OCI-LY1 (cell line): ENCODE measurements at regions not wholly inside any gene's neighbourhood (a gene's known extent, or its start where the extent isn't known, plus 50 kb on each side); places are given as distances from the start of the nearest gene placed in this dataset.
"Not testable (repeated sequence)": the region's sequence is repeated elsewhere in the genome, so short reads cannot be mapped to it uniquely, and the experiment has no call there.

ENCODE experiments used
- H2AFZ ChIP-seq: fragments of 200-600 bp; sonication (generic), shearing (Covaris generic); 2 replicates; pipeline ENCODE4 v1.6.0; 2014; ENCODE audit warnings: antibody characterized with exemption, mild to moderate bottlenecking, low read length
- H3F3A ChIP-seq: fragments of 200-600 bp; sonication (generic), shearing (Covaris generic); 2 replicates; pipeline ENCODE4 v1.6.0; 2014; ENCODE audit warnings: mild to moderate bottlenecking, antibody characterized with exemption, low read length, moderate library complexity; ENCODE audit not compliant: insufficient read depth
- H3K27ac ChIP-seq: fragments of 200-600 bp; sonication (generic); 2 replicates; pipeline ENCODE4 v1.5.1; 2014; ENCODE audit warnings: low read length, mixed run types, mild to moderate bottlenecking, low read depth; ENCODE audit not compliant: poor library complexity, severe bottlenecking
- H3K27me3 ChIP-seq: fragments of 200-600 bp; sonication (generic); 2 replicates; pipeline ENCODE4 v1.6.0; 2014; ENCODE audit warnings: antibody characterized with exemption, mild to moderate bottlenecking, low read length, moderate library complexity; ENCODE audit not compliant: insufficient read depth
- H3K36me3 ChIP-seq: fragments of 200-600 bp; sonication (generic); 2 replicates; pipeline ENCODE4 v1.6.1; 2014; ENCODE audit warnings: mild to moderate bottlenecking, antibody characterized with exemption, low read length, moderate library complexity, mixed read lengths; ENCODE audit not compliant: insufficient read depth
- H3K4me1 ChIP-seq: fragments of 200-600 bp; sonication (generic); 2 replicates; pipeline ENCODE4 v1.5.1; 2014; ENCODE audit warnings: mild to moderate bottlenecking, low read length, moderate library complexity; ENCODE audit not compliant: insufficient read depth, severe bottlenecking
- H3K4me2 ChIP-seq: fragments of 200-600 bp; sonication (generic), shearing (Covaris generic); 2 replicates; pipeline ENCODE4 v1.6.1; 2014; ENCODE audit warnings: low read length
- H3K4me3 ChIP-seq: fragments of 200-600 bp; sonication (generic); 2 replicates; pipeline ENCODE4 v1.5.1; 2014; ENCODE audit warnings: low read length, low read depth, mild to moderate bottlenecking, mixed read lengths; ENCODE audit not compliant: poor library complexity, severe bottlenecking
- H3K79me2 ChIP-seq: fragments of 200-600 bp; shearing (Covaris generic); 2 replicates; pipeline ENCODE4 v1.6.1; 2016; ENCODE audit warnings: mixed run types, low read length, mixed read lengths; ENCODE audit not compliant: insufficient read depth
- H3K9ac ChIP-seq: fragments of 200-600 bp; sonication (generic), shearing (Covaris generic); 2 replicates; pipeline ENCODE4 v1.6.1; 2014; ENCODE audit warnings: mild to moderate bottlenecking, low read length, mixed read lengths
- H3K9me2 ChIP-seq: fragments of 200-600 bp; sonication (generic), shearing (Covaris generic); 2 replicates; pipeline ENCODE4 v1.6.1; 2014; ENCODE audit warnings: low read depth, mild to moderate bottlenecking, low read length, mixed read lengths
- H3K9me3 ChIP-seq: fragments of 200-600 bp; shearing (Covaris generic); 2 replicates; pipeline ENCODE4 v1.6.1; 2014; ENCODE audit warnings: low read length, mixed read lengths
- H4K20me1 ChIP-seq: fragments of 200-600 bp; sonication (generic), shearing (Covaris generic); 2 replicates; pipeline ENCODE4 v1.6.0; 2016; ENCODE audit warnings: mild to moderate bottlenecking, low read length; ENCODE audit not compliant: insufficient read depth
- CTCF ChIP-seq: fragments of 200-600 bp; sonication (generic), shearing (Covaris generic); IDR thresholded peaks from 2 replicates; pipeline ENCODE4 v1.5.1; 2017; ENCODE audit warnings: mild to moderate bottlenecking, antibody characterized with exemption, low read length, moderate library complexity, mixed read lengths
- EZH2 ChIP-seq: fragments of 200-600 bp; sonication (generic), shearing (Covaris generic); IDR thresholded peaks from 2 replicates; pipeline ENCODE4 v1.8.0; 2017; ENCODE audit warnings: borderline replicate concordance, mixed run types, mild to moderate bottlenecking, antibody characterized with exemption, low read length, moderate library complexity, mixed read lengths

GRCh38 chr7:55675589-55675988 lies 103.3 kb upstream of the VOPP1 start:
- H3K9me2 ChIP-seq, H3K4me3 ChIP-seq, H3K27ac ChIP-seq, H3K4me1 ChIP-seq, H3K27me3 ChIP-seq, H4K20me1 ChIP-seq, H3K79me2 ChIP-seq, H3K36me3 ChIP-seq, H3F3A ChIP-seq, H2AFZ ChIP-seq, H3K9ac ChIP-seq, H3K9me3 ChIP-seq, H3K4me2 ChIP-seq: not testable (repeated sequence)

DNA sequence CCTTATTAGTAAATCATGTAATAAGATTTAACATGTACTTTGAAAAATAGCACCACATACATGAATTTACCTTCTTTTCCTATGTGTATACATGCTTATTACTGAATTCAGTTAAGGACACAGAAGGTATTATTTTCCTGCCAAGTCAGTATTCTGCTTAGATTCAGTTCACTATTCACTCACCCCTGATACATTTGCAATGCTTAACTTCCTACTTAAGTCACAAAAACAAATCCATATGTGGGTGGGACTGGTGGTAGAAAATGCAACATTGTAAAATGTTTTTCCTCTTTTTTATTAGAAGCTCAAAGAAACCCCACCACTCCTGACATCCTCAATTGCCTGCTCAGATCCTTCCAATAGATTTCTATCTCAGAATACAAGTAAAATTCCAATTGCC lies 101.2 kb upstream of the VOPP1 start:
- H3K27ac ChIP-seq, H3K4me2 ChIP-seq, H3K4me1 ChIP-seq, H3K27me3 ChIP-seq, H3K79me2 ChIP-seq, H3K9me3 ChIP-seq, H3K4me3 ChIP-seq, H3K36me3 ChIP-seq, H4K20me1 ChIP-seq, H3K9me2 ChIP-seq, H3F3A ChIP-seq, H2AFZ ChIP-seq, H3K9ac ChIP-seq: not testable (repeated sequence)

DNA sequence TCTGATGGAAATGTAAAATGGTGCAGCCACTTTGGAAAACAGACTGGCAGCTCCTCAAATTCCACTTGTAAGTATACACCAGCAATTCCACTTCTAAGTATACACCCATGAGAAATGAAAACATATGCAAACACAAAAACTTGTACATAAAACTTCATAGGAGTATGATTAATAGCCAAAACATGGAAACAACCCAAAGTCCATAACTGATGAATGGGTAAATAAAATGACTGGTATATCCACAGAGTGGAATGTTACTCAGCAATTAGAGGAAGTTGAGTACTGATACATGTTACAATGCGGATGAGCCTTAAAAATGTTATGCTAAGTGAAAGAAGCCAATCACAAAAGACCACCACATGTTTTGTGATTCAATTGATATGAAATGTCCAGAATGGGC lies 99.8 kb upstream of the VOPP1 start:
- not testable (repeated sequence) for H4K20me1 ChIP-seq, H3K4me2 ChIP-seq, H3K9me3 ChIP-seq, H3K79me2 ChIP-seq, H3K4me1 ChIP-seq, H3K27me3 ChIP-seq, H2AFZ ChIP-seq, H3K36me3 ChIP-seq, H3F3A ChIP-seq, H3K27ac ChIP-seq, H3K9me2 ChIP-seq, H3K9ac ChIP-seq, H3K4me3 ChIP-seq

DNA sequence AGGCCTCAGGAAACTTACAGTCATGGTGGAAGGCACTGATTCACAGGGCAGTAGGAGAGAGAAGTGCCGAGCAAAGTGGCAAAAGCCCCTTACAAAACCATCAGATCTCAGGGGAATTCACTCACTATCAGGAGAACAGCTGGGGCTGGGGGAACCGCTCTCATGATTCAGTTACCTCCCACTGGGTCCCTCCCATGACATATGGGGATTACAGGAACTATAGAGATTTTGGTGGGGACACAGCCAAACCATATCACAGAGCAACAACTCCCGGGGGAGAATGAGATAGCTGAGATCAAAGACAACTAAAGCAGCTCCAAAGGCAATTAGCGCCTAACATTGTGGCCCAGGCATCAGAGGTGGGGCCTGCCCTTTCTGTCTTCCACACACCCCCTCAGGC lies 85.4 kb upstream of the VOPP1 start:
- no peaks in the 10 kb centered on the region for H3K9me3 ChIP-seq
- H3K9ac ChIP-seq, result no peak overlapping the region
- H3K4me2 ChIP-seq, result no peak overlapping the region
- H4K20me1 ChIP-seq, result no peaks in the 10 kb centered on the region
- H3K27ac ChIP-seq, result no peak overlapping the region
- H3K9me2 ChIP-seq, result no peaks in the 10 kb centered on the region
- H2AFZ ChIP-seq, result no peak overlapping the region
- no peaks in the 10 kb centered on the region for H3K4me1 ChIP-seq
- no peaks in the 10 kb centered on the region for H3K36me3 ChIP-seq
- peaks cover 3% of the 10 kb centered on the region; the same call in 1 of the 2 replicates for H3K27me3 ChIP-seq
- H3K79me2 ChIP-seq, result no peaks in the 10 kb centered on the region
- TF ChIP-seq CTCF, result no peak
- TF ChIP-seq EZH2, result no peak
- H3K4me3 ChIP-seq, result no peak overlapping the region
- H3F3A ChIP-seq, result no peaks in the 10 kb centered on the region

GRCh38 chr7:55651057-55651456 lies 78.8 kb upstream of the VOPP1 start:
- no peaks in the 10 kb centered on the region for H3K9me2 ChIP-seq
- no peak overlapping the region for H3K4me3 ChIP-seq
- H3K79me2 ChIP-seq, result no peaks in the 10 kb centered on the region
- H4K20me1 ChIP-seq, result no peaks in the 10 kb centered on the region
- H3K27me3 ChIP-seq, result no peaks in the 10 kb centered on the region
- no peak overlapping the region for H3K9ac ChIP-seq
- H3F3A ChIP-seq, result no peaks in the 10 kb centered on the region
- no peak overlapping the region for H3K4me2 ChIP-seq
- H3K36me3 ChIP-seq, result no peaks in the 10 kb centered on the region
- H2AFZ ChIP-seq, result no peak overlapping the region
- no peaks in the 10 kb centered on the region for H3K9me3 ChIP-seq
- no peak overlapping the region for H3K27ac ChIP-seq
- TF ChIP-seq CTCF, result no peak
- TF ChIP-seq EZH2, result no peak
- no peaks in the 10 kb centered on the region for H3K4me1 ChIP-seq
